Hematopoietic multipotent progenitor cell (in vitro differentiated cells): ENCODE measurements at regions not wholly inside any gene's neighbourhood (a gene's known extent, or its start where the extent isn't known, plus 50 kb on each side); places are given as distances from the start of the nearest gene placed in this dataset.
A peak's percentile ranks its signal among the peaks of the same experiment; 100 is the strongest.
"Not testable (repeated sequence)": the region's sequence is repeated elsewhere in the genome, so short reads cannot be mapped to it uniquely, and the experiment has no call there.

Source experiments
- DNase-seq, 3 donors: peaks; one replicate each; pipeline ENCODE4 v3.0.0-alpha.2; 2011 to 2015; ENCODE audit warnings: low read depth in 2 of 3, low spot score in 2 of 3

GRCh38 chr3:25944329-25944728, 154.4 kb downstream of the OXSM start:
- no peak for DNase-seq

GRCh38 chr3:25945366-25945765, 155.5 kb downstream of the OXSM start:
- DNase-seq, result no peak

DNA sequence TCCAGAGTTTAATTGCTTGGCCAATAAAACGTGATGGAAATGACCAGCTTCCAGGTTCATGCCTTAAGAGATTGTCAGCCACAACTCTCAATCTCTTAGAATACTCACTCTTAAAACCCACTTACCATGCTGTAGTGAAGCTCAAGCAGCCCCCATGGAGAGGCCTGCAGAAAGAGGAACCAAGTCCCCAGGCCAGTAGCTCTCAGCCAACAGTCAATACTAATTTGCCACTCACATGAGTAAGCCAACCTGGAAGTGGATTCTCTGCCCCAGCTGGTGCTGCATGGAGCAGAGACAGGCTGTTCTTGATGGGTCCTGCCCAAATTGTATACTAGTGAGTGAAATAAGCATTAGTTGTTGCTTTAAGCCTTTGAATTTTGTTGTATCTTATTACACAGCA, 155.9 kb downstream of the OXSM start:
- no peak for DNase-seq

DNA sequence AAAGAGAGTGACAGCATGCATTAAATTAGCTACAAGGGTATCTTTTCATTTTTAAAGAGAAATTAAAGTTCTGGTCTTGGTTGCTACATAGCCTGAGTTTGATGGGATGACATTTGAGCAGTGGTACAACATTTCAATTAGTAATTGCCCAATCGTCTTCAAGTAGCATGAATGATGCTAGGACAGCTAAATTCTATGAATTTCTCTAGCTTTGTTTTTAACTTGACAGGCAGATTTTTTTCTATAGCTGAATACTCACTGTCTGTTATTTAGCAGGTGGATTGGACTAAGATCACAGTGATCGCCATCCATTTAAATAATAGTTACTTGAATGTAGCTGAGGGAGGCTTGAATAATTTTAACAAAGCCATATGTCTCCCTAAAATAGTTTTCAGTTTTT, 162.2 kb downstream of the OXSM start:
- DNase-seq, result no peak

DNA sequence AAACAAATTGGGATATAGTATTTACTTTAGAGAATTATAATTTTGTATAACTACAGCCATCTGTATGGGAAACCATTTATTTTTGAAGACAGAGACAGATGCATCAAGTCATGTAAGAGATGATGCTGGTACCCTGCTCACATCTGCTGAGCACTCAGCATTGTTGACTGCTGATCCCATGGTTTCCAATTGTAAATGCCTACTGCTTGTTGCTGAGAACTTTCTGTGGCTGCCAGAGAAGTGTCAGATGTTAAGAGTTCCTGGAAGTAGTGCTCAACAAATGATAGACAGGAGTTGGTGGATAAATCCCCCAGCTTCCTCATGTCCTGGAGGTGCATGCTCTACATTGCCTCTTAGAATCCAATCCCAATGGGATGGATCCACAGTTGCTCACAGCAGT, 167.1 kb downstream of the OXSM start:
- no peak for DNase-seq

GRCh38 chr3:25960776-25961175, 170.9 kb downstream of the OXSM start:
- DNase-seq, result no peak

GRCh38 chr3:25962255-25962654, 172.4 kb downstream of the OXSM start:
- DNase-seq, result no peak

DNA sequence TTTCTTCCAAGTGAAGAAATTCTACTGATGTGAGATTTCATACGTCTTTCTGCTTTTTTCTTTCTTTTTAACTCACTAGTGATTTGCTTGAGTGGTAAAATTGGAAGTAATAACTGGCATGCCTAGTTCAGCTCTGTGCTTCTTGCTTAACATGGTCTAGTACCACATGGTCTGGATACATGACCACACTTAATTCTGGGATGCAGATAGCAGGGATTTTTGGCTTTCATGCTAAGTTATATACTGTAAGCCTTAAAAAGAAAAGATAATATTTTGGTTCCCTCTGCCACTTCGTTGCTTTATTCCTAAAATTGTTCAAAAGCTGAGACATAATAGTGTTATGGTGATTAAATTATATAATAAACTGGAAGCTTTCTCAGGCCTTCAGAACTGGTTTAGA, 174.3 kb downstream of the OXSM start:
- DNase-seq, result no peak

- DNase-seq, result no peak
These were observed 177.5 kb downstream of the OXSM start for GRCh38 chr3:25967385-25967784.

DNA sequence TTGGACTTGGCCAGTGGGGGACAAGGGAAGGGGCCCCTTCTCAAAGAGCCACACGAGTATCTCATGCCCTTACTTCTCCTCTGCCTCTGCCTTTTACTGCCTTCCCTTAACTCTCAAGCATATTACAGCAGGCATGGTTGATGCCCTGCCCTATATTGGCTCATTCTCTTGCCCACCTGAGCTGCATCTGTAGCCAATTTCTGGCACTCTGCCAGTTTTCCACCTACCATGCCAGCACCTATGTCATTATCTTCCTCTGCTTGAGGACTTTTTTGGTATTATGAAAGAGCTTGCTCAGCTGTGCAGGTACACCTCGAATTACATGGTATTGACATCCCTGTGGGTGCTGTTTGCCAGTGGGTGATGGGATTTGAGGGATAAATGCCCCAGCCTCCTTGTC, 181.8 kb downstream of the OXSM start:
- no peak for DNase-seq

- no peak for DNase-seq
These were observed 183.2 kb downstream of the OXSM start for GRCh38 chr3:25973122-25973521.

- no peak for DNase-seq
These were observed 192.9 kb downstream of the OXSM start for GRCh38 chr3:25982756-25983155.

DNA sequence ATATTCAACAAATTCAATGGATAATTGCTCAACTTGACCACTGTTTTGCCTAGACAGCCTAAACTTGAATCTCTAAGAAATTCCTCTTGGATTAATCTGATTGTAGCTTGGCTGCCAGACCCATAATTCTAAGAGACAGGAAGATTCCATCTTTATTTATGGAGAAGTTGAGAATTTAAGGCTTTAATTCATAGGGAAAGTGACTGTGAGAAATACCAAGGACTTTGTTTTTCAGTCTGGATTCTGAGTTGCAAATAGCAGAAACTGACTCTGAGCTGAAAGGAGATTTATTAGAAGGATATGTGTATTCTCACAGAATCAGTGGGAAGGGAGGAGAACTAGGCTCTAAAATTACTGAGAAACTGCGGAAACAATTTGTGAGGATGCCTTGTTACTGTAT, 195.7 kb downstream of the OXSM start:
- DNase-seq, result no peak

DNA sequence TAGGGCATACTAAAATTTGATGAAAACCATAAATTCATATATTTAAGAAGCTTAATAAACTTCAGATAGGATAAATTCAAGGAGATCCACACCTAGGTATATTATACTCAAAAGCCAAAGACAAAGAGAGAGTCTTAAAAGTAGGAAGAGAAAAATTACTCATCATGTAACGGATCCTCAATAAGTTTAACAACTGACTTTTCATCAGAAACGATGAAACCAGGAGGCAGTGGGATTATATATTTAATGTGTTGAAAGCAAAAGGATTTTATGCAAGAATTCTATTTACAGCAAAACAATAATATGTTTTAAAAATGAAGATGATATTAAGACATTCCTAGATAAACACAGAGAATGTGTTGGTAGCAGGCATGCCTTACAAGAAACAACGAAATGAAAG, 202.7 kb downstream of the OXSM start:
- no peak for DNase-seq

- no peak for DNase-seq
These were observed 214.3 kb downstream of the OXSM start for GRCh38 chr3:26004172-26004571.

- DNase-seq, result no peak
These were observed 221.4 kb downstream of the OXSM start for GRCh38 chr3:26011276-26011675.

DNA sequence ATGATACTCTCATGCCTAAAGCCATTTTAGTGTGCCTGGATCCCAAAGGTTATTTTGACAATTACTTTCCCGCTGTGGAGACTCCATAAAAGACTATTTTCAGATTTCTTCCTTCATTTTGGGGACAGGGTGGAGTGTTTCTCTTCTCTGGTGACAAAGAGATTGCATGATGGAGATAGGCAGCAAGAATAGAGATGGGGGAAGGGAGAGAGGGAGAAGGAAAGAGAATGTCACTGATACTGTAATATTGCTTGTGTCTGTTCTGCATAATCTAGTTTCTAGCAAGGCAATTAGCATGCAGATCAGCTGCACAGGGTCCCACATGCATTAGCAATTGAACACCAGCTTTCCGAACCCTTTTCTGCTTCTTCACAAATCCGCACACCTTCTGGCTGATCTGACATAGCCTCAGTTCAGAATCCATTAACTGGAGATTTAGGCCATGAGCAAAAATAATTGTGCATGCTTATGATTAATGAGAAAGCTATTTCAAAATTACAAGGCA, 222.4 kb downstream of the OXSM start:
- DNase-seq, result no peak

DNA sequence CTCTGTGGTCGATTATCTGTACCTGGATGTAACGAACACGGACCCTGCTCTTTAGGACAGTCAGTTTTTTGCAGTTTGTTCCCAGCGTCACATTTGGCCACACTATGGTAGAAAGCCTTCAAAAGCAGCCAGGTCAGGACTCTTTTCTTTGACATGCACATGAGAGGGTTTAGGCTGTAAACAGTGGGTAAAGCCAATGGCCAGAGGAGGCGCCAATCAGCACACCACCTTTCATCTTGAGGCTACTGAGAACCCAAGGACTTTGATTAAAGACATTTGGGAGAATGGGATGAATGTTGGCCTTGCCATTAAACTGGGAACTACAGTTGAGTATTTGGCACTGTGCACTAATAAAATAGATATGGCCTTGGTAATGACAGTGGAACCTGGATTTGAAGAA, 225.9 kb downstream of the OXSM start:
- no peak for DNase-seq

GRCh38 chr3:26018889-26019288, 229.0 kb downstream of the OXSM start:
- peak in 1 of 3 donors; percentile 14 for DNase-seq

DNA sequence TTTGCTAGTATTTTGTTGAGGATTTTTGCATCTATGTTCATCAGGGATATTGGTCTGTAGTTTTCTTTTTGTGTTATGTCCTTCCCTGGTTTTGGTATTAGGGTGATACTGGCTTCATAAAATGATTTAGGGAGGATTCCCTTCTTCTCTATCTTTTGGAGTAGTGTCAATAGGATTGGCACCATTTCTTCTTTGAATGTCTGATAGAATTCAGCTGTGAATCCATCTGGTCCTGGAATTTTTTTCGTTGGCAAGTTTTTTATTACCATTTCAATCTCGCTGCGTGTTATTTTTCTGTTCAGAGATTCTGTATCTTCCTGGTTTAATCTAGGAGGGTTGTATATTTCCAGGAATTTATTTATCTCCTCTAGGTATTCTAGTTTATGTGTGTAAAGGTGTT, 234.3 kb downstream of the OXSM start:
- DNase-seq, result not testable (repeated sequence)

GRCh38 chr3:26029321-26029720, 239.4 kb downstream of the OXSM start:
- no peak for DNase-seq

GRCh38 chr3:26042126-26042525, 252.2 kb downstream of the OXSM start:
- DNase-seq, result not testable (repeated sequence)

GRCh38 chr3:26049951-26050350, 260.1 kb downstream of the OXSM start:
- DNase-seq, result no peak

DNA sequence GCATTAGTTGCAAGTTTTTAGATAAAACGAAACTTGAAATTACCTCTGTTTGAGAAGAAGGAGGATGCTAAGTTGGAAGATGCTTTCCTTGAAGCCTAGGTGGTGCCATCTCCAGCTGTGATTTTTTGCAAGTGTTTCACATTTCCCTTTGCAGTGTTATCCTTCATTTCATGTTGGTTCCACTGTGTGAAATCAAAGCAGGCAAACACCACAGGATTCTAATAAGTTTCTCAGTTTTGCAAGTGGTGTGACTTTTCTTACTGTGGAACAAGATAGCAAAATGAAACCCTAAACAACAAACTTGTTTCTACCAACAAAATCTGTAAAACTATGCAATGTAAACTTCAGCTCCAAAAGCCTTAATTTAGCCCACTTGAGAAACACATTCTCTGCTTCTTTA, 260.9 kb downstream of the OXSM start:
- no peak for DNase-seq
